ENCODE measurements at regions not wholly inside any gene's neighbourhood (a gene's known extent, or its start where the extent isn't known, plus 50 kb on each side); places are given as distances from the start of the nearest gene placed in this dataset.
"Not testable (repeated sequence)": the region's sequence is repeated elsewhere in the genome, so short reads cannot be mapped to it uniquely, and the experiment has no call there.

DNA sequence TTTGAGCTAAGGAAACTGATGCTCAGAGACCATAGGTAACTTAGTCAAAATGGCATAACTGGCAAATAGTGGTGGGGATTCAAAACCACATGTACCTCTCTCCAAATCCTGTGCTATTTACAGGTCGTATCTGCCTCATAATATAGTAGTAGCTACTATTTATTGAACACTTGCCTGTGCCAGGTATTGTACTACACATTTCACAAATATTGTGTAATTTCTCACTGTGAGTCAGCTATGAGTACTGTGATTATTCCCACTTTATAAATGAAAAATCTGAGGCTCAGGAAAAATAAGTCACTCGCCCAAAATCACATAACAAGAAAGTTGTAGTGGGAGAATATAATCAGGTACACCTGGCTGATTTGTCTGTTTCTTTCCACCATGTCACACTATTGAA, 199.8 kb upstream of the FAT3 start:
- no peak for DNase-seq

DNA sequence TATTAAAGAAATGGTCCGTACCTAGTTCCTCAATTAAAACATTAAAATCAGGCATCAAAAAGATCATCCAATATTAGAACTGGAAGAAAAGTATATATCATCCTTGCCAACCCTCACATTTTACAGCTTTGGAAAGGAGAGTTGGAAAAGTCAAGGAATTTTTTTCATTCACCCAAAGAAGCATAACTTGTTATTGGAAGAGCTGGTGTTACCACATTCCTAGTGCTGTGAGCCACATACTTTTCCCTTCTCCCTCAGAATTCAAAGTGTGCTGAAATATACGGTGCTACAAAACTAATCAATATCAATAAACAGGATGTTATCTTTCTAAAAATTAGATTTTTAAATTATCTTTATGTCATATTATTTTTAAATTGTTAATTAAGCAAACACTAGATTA, 202.1 kb upstream of the FAT3 start:
- no peak for DNase-seq

DNA sequence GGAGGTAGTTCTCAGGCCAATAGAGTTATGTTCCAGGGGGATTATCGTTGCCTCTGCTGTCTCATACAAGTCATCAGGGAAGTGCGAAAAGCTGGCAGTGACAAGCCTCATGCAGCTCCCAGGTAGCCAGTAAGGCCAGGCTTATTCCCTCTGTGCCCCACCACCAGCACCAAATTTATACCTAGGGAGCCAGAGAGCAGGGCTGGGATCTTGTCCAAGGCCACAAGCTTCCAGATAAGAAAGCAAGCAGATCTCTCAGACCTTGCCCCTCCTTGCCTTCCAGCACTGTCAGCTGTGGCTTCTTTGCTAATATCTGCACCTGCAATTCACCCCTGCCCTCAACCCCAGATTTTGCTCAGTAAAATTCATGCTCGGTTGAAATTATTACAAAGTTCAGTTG, 206.3 kb upstream of the FAT3 start:
- no peak for DNase-seq

DNA sequence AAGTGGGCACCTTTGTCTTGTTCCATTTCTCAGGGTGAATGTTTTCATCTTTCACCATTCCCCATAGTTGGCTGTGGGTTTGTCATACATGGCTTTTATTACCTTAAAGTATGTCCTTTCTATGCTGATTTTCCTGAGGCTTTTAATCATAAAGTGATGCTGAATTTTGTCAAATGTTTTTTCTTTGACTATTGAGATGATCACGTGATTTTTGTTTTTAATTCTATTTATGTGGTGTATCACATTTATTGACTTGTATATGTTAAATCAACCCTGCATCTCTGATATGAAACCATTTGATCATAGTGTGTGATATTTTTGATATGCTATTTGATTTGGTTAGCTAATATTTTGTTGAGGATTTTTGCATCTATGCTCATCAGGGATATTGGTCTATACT, 216.4 kb upstream of the FAT3 start:
- DNase-seq, result no peak

DNA sequence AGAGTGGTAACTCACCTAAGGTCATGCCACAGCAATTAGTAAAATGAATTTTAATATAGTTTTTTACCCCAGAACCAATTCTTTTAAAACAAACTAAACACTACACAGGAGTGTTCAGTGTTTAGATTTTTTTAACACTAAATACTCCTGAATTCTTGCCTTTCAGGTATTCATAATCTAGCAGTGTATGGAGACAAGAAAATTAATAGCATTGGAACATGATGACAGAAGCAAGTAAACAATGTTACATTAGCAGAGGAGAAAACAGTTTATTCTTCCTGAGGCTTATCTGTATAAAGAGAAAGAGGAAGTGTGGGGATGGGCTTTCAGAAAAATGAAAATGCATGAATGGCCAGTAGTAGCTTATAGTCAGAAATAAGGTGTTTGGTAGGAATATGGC, 222.1 kb upstream of the FAT3 start:
- no peak for DNase-seq

DNA sequence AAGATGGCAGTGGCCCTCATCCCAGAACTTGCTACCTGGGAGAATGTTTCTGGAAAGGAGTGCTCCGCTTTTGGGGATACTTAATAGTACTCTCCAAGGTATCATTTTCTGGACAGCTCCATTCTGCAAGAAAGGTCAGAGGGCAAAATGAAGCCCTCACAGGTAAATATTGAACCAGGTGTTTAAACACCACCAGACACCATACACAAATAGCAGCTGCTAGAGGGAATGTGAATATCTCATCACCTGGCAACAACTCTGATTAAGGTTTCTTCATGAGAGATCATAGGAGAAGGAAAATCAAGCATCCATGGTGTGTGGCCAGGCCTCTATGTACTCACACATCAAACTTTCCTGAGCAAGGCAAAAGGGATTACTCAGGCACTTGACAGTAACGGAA, 226.1 kb upstream of the FAT3 start:
- DNase-seq, result no peak

DNA sequence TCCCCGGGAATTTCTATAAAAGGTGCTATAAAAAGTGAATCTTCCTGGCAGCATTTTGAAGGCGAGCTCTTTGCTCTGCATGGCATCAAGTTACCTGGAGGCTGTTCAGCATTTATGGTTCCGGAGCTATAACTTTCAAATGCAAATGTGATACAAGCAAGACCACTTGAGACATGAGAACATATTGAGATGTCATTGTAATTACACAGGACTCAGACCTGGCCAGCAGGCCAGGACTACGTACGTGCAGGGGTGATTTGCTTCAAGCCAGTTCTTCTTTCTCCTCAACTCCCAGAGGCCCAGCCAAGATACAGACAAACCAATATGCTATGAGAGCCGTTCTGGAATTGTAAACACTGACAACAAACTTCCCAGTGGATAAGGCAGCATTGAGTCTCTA, 227.4 kb upstream of the FAT3 start:
- no peak for DNase-seq

DNA sequence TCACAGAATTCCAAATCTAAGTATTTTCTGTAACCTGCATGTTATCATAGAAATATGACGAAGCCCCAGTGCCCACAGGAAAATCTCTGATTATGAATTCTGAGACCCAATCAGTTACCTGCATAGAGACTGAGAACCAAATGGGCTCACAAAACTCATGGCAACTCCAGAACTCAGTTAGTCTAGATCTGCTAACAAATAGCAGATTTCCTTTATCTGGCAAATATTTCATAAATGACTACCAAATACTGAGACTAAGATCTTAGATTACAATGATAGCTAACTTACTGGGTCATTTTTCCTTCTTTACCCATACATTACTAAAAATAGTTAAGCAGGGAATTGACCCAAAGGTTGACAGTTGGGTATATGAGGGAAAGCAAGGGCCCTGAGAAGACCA, 228.1 kb upstream of the FAT3 start:
- no peak for DNase-seq

DNA sequence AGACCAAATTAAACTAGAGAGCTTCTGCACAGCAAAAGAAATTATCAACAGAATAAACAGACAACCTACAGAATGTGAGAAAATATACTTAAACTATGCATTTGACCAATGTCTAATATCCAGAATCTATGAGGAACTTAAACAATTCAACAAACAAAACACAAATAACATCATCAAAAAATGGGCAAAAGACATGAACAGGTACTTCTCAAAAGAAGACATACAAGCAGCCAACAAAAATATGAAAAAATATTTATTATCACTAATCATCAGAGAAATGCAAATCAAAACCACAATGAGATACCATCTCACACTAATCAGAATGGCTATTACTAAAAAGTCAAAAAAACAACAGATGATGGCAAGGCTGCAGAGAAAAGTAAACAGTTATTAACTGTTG, 236.2 kb upstream of the FAT3 start:
- DNase-seq, result not testable (repeated sequence)

DNA sequence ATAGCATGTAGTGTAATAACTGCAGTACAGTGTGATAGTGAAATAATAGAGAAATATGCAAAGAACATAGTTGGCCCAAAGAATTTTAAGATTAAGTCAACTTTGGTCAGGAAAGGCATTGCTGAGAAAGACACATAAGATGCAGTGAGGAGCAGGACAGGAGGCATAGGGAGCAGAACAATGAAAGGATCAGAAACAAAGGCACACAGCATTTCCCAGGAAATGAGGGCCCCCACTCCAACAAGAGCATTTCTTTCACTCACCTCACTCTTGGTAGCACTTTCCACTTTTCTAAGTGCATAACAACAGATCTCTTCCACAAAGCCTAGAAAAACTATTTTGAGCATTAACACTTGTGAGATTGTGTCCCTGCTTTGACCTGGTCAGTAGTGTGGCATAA, 238.4 kb upstream of the FAT3 start:
- DNase-seq, result no peak

DNA sequence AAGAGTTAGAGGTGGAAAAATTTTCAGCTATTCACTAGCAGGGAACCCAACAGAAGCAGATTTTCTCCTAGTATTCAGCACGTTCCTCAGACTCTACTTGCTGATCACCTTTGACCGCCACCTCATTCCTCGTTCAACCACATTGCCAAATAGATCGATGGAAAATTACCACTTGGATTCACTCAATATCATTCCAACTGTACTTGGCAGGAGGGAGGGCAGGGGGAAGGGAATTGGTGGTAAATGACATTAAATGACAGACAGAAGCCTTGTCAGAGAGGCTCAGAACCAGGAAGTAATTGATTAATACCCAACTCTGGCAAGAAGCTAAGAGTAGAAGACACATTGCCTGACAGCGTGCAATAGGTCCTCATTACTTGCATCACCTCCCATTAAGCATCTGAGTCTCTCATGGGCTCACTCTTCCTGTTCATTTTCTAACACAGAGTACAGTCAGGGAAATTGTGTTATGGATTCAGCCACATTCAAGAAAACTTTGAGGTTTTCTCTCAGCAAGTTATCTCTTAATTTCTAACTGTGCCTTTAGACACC, 240.5 kb upstream of the FAT3 start:
- DNase-seq, result no peak

DNA sequence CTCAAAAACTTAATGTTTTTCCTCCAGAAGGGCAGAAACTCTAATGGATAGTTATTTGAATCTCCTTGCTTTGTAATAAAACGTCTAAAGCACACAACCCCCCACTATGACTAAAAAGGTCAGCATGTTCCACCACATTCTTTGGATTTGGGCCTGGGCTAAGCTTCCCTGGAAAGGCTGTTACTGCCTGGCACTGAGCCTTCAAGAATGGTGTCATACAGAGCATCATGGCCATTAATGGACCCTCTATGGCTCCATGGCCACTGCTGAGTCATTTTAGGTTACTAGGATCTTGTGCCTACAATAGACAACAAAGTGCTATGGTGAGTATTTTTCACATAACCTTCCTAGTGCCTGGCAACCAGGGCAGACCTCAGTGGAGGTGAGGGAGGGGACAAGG, 242.6 kb upstream of the FAT3 start:
- no peak for DNase-seq

DNA sequence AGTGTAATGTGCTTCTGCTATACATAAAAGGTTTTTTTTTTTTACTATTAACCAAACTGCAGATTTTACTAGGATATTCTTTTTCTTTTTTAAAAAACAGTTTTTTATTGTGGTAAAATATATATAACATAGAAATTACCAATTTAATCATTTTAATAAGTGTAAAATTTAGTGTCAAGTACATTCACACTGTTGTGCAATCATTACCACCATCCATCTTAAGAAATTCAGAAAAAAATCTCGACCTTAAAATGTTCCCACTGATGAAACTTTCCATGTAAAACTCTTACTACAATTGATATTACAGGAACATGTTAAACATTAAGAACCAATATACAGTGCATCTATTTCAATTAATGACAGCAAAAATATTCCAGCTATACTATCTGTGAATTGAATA, 244.8 kb upstream of the FAT3 start:
- no peak for DNase-seq

DNA sequence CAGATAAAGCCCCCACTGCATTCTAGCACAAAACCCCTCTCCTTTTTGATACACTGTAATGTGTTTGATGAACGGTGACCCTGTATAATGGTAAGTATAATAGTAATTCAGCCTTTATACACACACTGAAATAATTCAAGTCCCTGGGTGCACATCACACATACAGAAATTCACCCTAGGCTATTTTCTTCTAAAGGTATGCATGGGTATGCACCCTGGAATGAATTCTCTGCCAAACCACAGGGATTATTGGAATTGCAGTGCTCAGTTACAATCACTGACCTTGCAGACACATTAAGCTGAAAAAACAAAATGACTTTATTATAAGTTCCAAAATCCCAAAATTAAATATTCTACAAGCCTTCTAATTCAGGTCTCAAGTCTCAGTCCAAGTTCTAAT, 245.9 kb upstream of the FAT3 start:
- DNase-seq, result no peak

DNA sequence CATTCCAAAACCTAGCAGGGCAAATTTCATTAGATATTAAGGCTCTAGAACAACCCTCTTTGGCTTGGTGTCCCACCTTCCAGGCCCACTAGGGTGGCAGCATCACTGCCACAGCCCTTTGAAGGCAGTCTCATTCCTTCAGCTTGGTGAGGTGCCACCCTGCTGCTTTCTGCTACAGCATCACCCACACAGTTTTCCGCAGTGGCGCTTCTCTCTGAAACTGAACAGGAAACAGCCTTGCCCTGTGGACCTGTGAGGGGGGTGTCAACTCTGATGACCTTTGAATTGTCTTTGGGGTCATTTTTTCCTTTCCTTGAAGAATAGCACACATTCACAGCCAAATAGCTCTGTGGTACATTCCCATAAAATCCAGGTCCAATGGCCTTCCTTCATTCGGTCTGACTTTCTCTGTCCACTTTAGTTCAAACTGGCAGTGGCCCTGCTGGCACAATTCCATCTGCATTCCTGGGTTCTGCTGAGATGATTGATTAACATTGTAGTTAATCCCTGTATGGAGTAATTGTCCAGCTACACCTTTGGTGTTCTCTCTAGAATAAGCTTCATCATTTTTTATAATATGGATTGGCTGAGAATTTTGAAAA, 251.9 kb upstream of the FAT3 start:
- no peak for DNase-seq

DNA sequence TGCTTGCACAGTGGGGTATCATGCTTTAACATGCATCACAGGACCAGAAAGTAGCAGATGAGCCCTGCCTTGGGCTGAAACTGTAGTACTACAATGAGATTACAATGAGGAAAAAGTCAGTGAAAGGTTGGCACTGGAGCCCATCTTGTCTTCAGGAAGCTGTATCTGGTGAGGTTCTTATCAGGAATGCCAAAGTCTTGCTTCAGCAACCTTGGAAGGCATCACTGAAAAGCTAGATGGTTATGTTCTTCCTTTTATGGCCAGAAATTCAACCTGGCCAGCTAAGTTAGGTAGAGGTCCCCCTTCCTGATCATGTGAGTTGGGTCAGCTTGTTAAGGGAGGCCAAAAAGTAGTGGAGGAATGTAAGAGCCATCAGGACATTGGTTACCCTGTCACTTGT, 254.0 kb upstream of the FAT3 start:
- DNase-seq, result no peak

DNA sequence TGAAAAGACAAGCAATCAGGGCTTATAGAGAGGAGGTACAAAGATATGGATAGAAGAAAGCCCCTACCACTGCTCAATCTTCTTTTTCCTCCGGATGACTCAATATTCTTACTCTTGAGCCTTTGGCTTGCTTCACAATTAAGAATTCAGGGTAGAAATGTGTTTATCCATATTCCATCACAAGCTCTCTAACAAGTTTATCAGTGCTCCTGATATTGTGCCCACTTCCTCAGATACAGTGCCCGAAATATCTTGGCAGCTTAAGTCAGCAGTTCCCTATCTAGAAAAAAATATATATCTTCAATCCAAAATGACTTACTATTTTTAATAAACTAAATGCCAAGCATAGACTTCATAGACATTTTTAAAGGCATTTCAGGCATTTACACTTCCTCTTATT, 255.1 kb upstream of the FAT3 start:
- no peak for DNase-seq

DNA sequence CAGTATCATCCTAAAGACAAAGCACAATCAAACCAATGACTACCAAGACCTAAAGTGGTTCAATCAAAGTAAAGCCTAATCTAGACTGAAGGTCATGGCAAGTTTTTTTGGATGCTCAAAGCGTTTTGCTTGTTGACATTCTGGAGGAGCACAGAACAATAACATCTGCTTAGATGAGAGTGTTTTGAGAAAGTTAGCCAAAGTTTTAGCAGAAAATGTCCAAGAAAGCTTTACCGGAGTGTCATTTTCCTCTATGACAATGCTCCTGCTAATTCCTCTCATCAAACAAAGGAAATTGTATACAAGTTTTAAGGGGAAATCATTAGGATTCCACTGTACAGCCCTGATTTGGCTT, 256.9 kb upstream of the FAT3 start:
- DNase-seq, result no peak

DNA sequence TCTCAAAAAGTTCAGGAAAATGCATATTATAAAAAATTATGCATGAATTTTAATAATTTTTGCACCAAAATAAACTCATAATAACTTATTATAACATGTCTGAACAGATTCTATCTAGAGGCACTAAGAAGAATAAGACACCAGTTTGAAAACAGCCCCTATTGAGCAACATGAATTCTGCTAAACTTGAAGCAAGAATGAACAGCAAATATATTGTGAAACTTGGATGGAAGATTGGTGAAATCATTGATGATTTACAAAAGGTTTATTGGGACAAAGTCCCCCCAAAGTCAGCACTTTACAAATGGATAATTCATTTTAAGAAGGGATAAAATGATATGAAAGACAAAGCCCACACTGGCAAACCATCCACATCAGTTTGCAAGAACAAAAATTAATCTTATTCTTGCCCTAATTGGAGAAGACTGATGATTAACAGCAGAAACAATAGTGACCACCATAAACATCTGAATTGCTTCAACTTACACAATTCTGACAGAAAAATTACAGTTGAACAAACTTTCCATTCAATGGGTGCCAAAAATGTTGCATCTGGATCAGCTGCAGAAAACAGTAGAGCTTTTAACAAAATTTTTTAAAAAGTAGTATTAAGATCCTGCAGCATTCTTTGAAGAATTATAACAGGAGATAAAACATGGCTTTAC, 257.5 kb upstream of the FAT3 start:
- no peak for DNase-seq

DNA sequence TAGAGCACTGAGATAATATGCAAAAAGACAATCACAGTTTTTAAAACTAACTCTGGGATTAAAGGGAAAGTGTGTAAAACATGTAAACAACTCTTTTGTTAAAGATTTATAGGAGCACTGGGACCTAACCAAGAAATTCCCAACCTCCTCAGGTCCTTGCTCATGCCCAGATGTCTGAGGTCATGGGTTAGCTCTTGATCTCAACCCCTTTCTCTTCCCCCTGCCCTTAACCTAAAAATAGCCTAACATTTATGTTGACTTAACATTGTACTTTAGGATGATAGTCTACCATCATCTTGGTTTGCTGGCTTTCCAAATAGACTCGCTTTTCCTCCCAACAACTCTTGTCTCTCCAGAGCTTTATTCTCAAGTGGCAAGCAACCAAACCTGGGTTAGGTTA, 258.2 kb upstream of the FAT3 start:
- DNase-seq, result no peak

DNA sequence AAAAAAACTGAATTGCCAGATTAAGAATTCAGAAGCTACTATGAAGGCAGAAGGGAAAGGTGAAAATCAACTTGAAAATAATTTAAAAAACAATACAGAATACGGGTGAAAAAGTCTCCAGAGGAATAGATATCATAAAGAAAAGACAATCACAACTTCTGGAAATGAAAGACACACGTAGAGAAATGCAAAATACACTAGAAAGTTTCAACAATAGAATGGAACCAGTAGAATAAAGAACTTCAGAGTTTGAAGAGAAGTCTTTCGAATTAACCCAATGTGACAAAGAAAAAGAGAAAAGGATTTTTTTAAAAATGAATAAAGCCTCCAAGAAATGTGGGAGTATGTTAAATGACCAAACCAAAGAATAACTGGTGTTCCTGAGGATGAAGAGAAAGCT, 263.8 kb upstream of the FAT3 start:
- DNase-seq, result no peak

DNA sequence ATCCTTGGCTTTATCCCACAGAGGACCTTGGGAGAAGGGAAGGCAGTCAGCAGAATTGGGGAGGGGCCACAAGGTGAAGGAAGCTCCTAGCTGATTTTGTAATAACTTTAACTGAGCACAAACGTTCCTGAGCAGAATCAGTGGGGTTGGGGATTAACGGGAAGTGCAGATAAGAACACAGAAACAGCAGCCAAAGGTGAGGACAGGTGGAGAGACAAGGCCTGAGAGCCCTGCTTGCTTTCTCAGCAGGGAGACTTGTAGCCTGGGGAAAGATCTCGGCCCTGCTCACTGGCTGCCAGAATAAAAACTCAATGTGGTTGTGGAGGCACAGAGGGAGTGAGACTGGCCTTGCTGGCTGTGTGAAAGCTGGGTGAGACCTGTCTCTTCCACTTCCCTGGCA, 265.2 kb upstream of the FAT3 start:
- no peak for DNase-seq

DNA sequence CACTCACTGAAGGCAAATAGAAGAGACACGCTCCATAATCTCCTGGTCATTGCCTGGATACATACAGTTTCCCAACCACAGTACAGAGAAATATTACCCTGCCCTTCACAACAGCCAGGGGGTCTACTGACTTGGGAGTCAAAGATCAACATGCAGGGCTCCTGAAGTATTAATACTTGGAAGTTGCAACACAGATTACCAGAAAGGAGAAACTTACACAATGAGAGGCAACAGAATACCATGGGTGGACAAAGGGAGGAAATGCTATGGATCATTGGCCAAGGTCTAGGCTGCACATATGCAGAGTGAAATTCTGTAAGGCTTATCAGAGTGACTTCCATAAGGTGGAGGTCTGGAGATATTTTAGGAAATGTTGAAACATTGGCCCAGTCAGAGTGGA, 267.9 kb upstream of the FAT3 start:
- no peak for DNase-seq

DNA sequence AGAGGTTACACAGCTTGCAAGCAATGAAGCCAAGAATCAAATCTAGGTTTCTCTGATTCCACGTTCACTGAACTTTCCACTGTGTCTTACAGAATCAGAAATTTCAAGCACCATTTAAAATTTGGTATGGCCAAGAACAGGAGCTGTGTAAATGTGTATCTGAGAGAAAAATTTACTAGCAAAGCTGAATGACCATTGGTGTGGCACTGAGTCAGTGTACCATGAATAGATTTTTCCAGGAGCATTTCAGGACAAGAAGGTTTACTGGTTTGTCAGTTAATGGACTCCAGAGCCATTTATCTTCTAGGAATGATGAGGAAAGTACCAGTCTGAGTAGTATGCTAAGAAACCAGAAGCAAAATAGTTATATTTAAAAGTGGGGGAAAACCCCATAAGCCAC, 269.4 kb upstream of the FAT3 start:
- DNase-seq, result no peak

DNA sequence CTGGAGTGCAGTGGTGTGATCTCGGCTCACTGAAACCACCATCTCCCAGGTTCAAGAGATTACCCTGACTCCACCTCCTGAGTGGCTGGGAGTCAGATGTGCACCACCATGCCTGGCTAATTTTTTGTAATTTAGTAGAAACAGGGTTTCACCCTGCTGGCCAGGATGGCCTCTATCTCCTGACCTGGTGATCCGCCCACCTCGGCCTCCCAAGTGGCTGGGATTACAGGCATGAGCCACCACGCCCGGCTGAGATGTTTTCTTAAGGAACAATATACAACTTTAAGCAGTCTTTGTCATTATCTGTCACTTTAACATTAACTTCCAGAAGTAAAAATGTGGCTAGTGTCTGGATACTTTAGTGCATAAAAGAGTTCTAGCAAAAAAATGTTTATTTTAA, 272.6 kb upstream of the FAT3 start:
- DNase-seq, result no peak

All from activated naive CD4-positive, alpha-beta T cell treated with anti-CD3 and anti-CD28 coated beads, Interleukin-2, amount 50 U/mL, for 16 hours (primary cell).